GM12892 (cell line): ENCODE measurements at regions not wholly inside any gene's neighbourhood (a gene's known extent, or its start where the extent isn't known, plus 50 kb on each side); places are given as distances from the start of the nearest gene placed in this dataset.

Source experiments
- DNase-seq: peaks from one replicate; pipeline ENCODE4 v3.0.0; 2011; ENCODE audit not compliant: insufficient read length
- FAIRE-seq: peaks from 2 replicates; lab custom pipeline; 2011; peaks lifted over from hg19 to GRCh38; lab: Jason Lieb, UNC
- POLR2A ChIP-seq: IDR thresholded peaks from 2 replicates; pipeline ENCODE4 v1.6.1; 2011; ENCODE audit warnings: low read depth, low read length, control low read depth
- POLR2AphosphoS5 ChIP-seq: IDR thresholded peaks from 2 replicates; pipeline ENCODE4 v1.6.1; 2011; ENCODE audit warnings: low read depth, low read length, control low read depth
- TAF1 ChIP-seq: IDR thresholded peaks from 2 replicates; pipeline ENCODE4 v1.6.1; 2011; ENCODE audit warnings: low read depth, mild to moderate bottlenecking, control low read depth, low read length, borderline replicate concordance

- FAIRE-seq, result no peak
- DNase-seq, result no peak
- TF ChIP-seq POLR2AphosphoS5 (no peak), POLR2A (no peak), TAF1 (no peak)
These were observed 191.3 kb downstream of the RGS3 start for GRCh38 chr9:113654605-113655428.

DNA sequence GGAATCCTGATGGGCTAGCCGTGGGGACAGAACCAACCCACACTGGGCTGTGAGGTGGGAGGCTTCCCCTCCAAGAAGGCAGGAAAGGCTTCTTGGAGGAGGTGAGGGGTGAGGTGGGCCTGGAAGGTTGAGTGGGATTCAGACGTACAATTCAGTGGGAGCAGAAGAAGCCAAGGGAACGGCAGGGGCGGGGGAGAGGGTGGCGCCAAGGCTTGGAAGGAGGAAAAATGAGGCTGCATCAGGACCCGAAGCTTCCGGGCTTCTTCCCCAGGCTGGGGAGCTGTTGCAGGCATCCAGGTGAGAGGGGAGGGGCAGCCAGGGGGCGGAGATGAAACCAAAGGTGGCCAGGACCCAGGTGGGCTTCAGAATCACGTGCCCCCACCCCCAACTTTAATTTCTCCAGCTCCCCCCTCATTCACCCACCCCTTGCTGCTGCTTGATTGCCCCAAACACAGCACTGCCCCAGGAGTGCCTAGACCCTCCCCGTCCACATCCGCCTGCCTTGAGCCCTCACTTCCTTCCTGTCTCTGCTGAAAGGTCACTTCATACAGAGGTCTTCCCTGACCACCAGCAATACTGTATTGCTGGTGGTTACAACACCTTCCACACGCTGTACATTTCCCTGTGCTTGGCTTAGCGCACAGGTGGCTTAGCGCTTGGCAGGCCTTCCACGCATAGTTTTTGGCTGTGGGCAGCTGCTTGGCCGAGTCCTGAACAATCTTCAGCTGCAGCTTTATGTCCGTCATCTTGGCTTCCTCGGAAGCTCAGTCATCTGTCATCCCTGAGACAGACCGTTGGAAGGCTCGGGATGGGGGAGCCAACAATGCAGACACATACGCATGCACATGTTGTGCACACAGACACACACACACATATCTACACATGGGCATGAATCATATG is 193.5 kb downstream of the RGS3 start:
- no peak for TF ChIP-seq POLR2A
- no peak for TF ChIP-seq TAF1
- no peak for TF ChIP-seq POLR2AphosphoS5
- no peak for DNase-seq
- FAIRE-seq, result no peak

DNA sequence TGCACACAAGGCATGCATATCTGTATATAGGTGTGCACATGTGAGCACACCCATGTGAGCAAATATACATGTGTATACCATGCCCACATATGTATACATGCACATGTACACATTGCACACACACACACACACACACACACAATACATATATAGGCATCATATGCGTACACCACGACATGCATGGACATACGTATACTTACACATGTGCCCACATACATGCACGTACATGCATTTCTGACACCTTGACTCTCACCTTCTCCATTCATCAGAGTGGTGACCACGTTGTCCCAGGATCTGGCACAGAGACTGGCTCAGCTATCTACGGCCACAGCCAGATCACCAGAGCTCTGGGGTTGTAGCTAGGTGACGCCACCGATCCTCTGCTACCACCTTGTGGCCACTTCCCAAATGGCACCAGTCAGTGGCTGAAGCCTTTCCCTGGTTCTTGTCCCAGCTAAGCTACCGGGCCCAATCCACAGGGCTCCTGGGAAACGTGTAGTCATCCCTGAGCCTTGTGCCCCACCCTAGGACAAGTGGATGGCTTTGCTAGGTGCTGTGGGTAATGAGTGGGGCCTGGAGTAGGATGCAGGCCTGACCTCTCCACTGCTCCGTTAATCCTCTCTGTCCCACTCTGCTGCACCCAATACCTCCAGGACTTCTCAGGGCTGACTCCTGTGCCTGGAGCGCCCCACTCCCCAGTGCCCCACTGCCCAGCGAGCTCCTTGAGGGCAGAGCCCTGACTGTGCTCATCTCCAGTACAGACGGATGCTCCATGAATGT is 194.4 kb downstream of the RGS3 start:
- no peak for TF ChIP-seq POLR2A
- no peak for TF ChIP-seq TAF1
- TF ChIP-seq POLR2AphosphoS5, result no peak
- FAIRE-seq, result peak; percentile 80
- DNase-seq, result peak; percentile 75

DNA sequence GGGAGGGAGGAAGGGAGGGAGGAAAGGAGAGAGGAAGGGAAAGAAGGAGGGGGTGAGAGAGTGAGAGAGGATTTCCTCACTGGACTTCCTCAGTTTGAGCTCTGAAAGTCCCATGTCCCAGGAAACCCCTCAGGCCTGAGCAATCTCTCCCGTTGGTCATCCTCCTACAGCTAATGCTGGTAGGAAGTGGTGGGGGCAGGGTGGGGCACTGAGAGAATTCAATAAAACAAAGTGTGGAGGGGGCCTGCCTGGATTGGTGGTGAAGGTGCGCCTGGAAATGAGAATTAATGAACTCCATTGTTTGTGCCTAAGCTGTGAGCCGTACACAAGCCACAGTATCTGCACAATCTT is 195.0 kb downstream of the RGS3 start:
- FAIRE-seq, result no peak
- DNase-seq, result no peak
- TF ChIP-seq POLR2A (no peak), TAF1 (no peak), POLR2AphosphoS5 (no peak)

- FAIRE-seq (no peak), DNase-seq (no peak)
- TF ChIP-seq TAF1 (no peak), POLR2AphosphoS5 (no peak), POLR2A (no peak)
These were observed 195.5 kb downstream of the RGS3 start for GRCh38 chr9:113659039-113659438.

DNA sequence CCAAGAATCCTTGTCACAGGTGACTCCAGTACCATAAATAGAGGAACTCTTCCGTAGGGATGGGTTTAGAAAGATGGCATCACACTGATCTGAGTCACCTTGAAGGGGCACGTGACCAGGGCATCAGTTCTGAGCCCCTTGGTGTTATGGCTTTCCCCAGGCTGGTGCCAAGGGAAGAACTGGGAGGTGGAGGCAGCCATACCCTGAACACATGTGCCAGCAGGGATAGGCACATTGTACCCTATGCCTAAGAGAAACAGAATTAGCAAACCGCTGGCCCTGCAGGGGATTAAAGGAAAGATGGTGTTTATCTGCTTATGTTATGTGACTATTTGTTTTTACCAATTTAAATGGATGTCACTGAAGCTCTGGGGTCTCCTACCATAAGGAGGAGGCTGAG is 196.2 kb downstream of the RGS3 start:
- DNase-seq (no peak), FAIRE-seq (no peak)
- no peak for TF ChIP-seq POLR2A
- no peak for TF ChIP-seq TAF1
- TF ChIP-seq POLR2AphosphoS5, result no peak

GRCh38 chr9:113660196-113660595 is 196.7 kb downstream of the RGS3 start:
- TF ChIP-seq POLR2AphosphoS5 (no peak), POLR2A (no peak), TAF1 (no peak)
- FAIRE-seq, result no peak
- DNase-seq, result no peak

- TF ChIP-seq TAF1 (no peak), POLR2A (no peak), POLR2AphosphoS5 (no peak)
- no peak for DNase-seq
- no peak for FAIRE-seq
These were observed 197.5 kb downstream of the RGS3 start for GRCh38 chr9:113661074-113661473.

DNA sequence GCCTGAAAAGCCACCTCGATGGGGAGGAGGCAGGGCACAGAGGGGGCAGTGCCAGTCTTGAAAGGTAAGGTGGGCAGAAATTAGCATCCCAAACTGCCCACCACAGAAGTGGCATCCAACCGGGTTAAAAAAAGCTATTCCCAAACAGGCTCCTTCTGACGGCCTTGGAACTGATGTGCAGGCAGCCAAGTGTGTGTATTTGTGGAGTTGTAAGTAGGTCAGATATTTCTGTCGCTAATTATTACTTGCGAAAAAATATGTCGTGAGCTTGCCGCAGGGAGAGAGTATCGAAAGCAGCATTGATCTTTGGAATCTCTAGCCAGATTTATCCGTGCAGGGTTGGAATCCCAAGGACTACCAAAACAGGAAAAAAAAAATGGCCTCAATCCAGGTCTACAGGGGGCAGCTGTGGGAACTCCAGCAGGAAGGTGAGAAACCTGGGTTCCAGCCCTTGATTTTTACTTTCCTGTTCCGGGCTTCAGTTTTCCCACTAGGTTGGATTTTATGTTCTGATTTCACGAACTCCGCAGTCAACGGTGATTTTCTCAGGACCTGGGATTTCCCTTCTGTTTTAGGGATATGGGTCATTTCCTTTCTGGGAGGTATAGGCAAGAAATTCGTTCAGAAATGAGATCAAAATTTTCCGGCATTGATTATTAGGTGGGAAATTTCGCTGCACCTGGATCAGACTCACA is 200.8 kb downstream of the RGS3 start:
- TF ChIP-seq TAF1, result no peak
- no peak for TF ChIP-seq POLR2A
- no peak for TF ChIP-seq POLR2AphosphoS5
- no peak for DNase-seq
- no peak for FAIRE-seq

GRCh38 chr9:113665064-113665463 is 201.5 kb downstream of the RGS3 start:
- FAIRE-seq (no peak), DNase-seq (no peak)
- TF ChIP-seq POLR2A, result no peak
- TF ChIP-seq POLR2AphosphoS5, result no peak
- TF ChIP-seq TAF1, result no peak
